C4-2B (cell line): ENCODE measurements at regions not wholly inside any gene's neighbourhood (a gene's known extent, or its start where the extent isn't known, plus 50 kb on each side); places are given as distances from the start of the nearest gene placed in this dataset.
"Not testable (repeated sequence)": the region's sequence is repeated elsewhere in the genome, so short reads cannot be mapped to it uniquely, and the experiment has no call there.

Experiments
- CTCF ChIP-seq: fragments of 450-650 bp; conservative IDR thresholded peaks from 2 replicates; pipeline ENCODE4 v1.5.1; 2017; ENCODE audit warnings: mild to moderate bottlenecking
- ZFX ChIP-seq: fragments of 450-650 bp; IDR thresholded peaks from 2 replicates; pipeline ENCODE4 v1.6.1; 2017

GRCh38 chrX:1105031-1105430 lies 107.4 kb downstream of the CRLF2 start:
- TF ChIP-seq CTCF, ZFX: not testable (repeated sequence)
